Mucosa of rectum (tissue), 2 donors: ENCODE measurements at regions not wholly inside any gene's neighbourhood (a gene's known extent, or its start where the extent isn't known, plus 50 kb on each side); places are given as distances from the start of the nearest gene placed in this dataset.

ENCODE experiments used
- H3K27ac ChIP-seq, 2 donors: one replicate each; pipeline ENCODE4 v1.7.0; 2013; ENCODE audit warnings: inconsistent platforms in 2 of 2, low read depth in 2 of 2, low read length in 2 of 2
- H3K27me3 ChIP-seq, 2 donors: one replicate each; pipeline ENCODE4 v1.7.0; 2013; ENCODE audit warnings: low read length in 2 of 2; ENCODE audit not compliant: control insufficient read depth in 2 of 2, insufficient read depth in 2 of 2
- H3K36me3 ChIP-seq, 2 donors: one replicate each; pipeline ENCODE4 v1.7.0; 2013; ENCODE audit warnings: low read length in 2 of 2; ENCODE audit not compliant: control insufficient read depth in 2 of 2, insufficient read depth in 2 of 2
- H3K4me1 ChIP-seq, 2 donors: one replicate each; pipeline ENCODE4 v1.7.0; 2013; ENCODE audit warnings: low read length in 2 of 2, mild to moderate bottlenecking in 1 of 2; ENCODE audit not compliant: control insufficient read depth in 2 of 2, insufficient read depth in 2 of 2
- H3K4me3 ChIP-seq, 2 donors: one replicate each; pipeline ENCODE4 v1.7.0; 2013; ENCODE audit warnings: low read length in 2 of 2
- H3K9ac ChIP-seq, 2 donors: one replicate each; pipeline ENCODE4 v1.7.0; 2013; ENCODE audit warnings: low read length in 2 of 2, low read depth in 1 of 2, mild to moderate bottlenecking in 1 of 2
- H3K9me3 ChIP-seq, 2 donors: one replicate each; pipeline ENCODE4 v1.7.0; 2013; ENCODE audit warnings: low read length in 2 of 2; ENCODE audit not compliant: control insufficient read depth in 2 of 2
- donor health status: healthy.
- donor health status: Normal muscosa, but diverticular disease.

DNA sequence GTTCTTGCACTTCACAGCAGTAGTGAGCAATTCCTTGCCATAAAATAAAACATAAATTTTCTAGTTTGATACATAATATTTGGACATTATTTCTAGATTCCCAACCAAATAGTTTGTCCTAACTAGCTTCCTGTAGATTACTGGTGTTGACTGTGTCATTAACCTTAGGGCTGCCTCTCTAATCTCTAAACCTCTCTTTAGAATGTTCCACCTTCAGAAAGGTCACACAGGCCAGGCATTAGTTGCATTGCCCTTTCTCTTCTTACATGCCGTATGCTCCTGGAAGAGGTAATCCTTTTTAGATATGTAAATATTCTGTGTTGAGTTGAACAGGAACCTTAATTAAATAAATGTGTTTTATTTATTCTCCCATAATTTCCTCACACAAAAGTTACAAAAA lies 904.9 kb upstream of the CNTN5 start:
- no peaks in the 10 kb centered on the region for H3K36me3 ChIP-seq
- no peaks in the 10 kb centered on the region for H3K4me1 ChIP-seq
- no peaks in the 10 kb centered on the region for H3K9me3 ChIP-seq
- no peak overlapping the region for H3K27ac ChIP-seq
- H3K27me3 ChIP-seq, result no peaks in the 10 kb centered on the region
- no peak overlapping the region for H3K4me3 ChIP-seq
- H3K9ac ChIP-seq, result no peak overlapping the region

DNA sequence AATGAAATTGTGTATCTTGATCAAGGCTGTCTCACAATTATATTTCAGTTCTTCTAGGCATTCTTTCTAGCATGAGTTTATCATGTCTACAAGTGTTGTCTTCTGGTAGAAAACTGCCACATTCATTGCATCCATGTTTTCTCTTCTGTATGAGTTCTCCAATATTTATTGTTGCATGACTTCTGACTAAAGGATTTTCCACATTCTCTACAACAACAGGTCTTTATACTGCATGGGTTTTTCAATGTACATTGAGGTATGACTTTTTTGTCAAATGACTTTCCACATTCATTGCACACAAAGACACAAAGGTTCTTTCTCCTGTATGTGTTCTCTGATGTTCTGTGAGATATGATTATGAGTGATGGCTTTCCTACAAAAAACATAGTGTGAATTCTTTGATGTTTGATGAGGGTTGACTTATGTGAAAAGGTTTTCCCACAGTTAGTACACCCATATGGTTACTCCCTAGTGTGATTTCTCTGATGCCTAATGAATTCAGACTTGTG lies 890.6 kb upstream of the CNTN5 start:
- H3K9me3 ChIP-seq, result no peaks in the 10 kb centered on the region
- no peaks in the 10 kb centered on the region for H3K4me1 ChIP-seq
- no peaks in the 10 kb centered on the region for H3K27me3 ChIP-seq
- H3K27ac ChIP-seq, result no peak overlapping the region
- no peak overlapping the region for H3K9ac ChIP-seq
- no peak overlapping the region for H3K4me3 ChIP-seq
- no peaks in the 10 kb centered on the region for H3K36me3 ChIP-seq

DNA sequence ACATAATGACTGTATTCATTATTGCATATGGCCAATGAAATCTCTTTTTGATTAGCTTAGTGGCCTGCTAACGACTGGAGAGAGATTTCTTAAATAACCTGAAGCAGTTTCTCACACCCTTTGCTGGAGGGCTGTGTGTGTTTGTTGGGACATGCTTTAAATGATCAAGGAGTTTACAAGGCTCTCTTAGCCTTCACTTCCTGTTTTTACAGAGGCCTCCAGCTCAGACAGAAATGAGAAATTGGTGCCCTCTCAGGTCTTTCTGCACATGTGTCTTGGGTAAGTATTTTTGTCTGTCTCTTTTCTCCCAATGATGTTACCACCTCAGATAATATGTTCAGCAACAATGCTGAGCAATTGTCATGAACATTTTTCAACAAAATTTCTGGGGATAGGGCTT lies 884.4 kb upstream of the CNTN5 start:
- H3K9me3 ChIP-seq, result no peaks in the 10 kb centered on the region
- no peak overlapping the region for H3K9ac ChIP-seq
- no peak overlapping the region for H3K4me3 ChIP-seq
- H3K36me3 ChIP-seq, result no peaks in the 10 kb centered on the region
- no peaks in the 10 kb centered on the region for H3K4me1 ChIP-seq
- H3K27me3 ChIP-seq, result no peaks in the 10 kb centered on the region
- H3K27ac ChIP-seq, result no peak overlapping the region

DNA sequence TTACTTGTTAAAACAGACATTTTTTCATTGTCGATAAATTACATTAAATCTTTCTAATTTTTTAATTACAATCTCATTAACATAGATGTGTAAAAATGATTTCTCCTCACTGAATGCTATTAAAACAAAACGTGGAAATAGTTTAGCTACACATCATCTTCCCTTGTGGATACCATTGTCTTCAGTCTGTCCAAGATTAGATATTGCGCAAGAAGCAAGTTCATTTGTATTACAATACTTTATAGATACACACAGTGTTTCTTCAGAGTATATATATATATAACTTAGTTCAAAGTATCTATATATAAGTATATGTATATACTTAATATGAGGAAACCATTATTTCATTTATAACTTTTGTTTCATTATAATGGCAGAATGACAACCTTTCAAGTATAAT lies 883.3 kb upstream of the CNTN5 start:
- Histone ChIP-seq H3K9me3 (peaks cover 0 to 3% of the 10 kb centered on the region in 2 donors), H3K27ac (no peak overlapping the region), H3K36me3 (no peaks in the 10 kb centered on the region), H3K27me3 (no peaks in the 10 kb centered on the region), H3K4me1 (no peaks in the 10 kb centered on the region), H3K4me3 (no peak overlapping the region), H3K9ac (no peak overlapping the region)

DNA sequence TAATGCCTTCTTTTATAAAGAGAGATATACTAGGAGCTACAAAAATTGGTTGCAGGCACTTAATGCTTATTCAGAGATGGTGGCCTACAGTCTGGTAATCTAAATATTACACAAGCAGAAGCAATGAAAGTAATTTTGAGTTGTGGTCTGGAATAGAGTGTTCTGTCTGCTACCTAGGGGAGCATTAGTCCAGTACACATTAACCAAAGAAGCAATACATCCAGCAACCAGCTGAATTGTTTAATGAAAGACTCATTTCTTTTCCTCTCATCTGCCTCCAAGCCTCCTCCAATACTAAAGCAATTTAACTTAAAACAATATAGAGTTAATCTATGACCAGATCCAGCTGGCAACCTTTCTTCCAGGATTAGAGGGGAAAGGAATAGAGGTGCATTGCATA lies 877.1 kb upstream of the CNTN5 start:
- Histone ChIP-seq H3K9ac (no peak overlapping the region), H3K27me3 (no peaks in the 10 kb centered on the region)

DNA sequence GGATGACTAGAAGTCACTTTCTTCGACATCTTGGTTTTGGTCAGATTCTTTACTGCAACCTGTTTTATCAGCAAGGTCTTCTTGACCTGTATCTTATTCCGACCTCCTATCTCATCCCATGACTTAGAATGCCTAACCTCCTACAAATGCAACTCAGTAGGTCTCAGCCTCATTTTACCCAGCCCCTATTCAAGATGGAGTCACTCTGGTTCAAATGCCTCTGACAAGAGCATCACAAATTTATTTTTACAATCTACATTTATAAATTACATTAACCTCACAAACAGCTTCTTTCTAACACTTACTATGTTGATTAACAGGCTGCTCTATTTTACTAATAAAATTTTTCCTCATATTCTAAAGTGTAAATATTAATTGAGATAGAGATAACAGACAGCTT lies 867.0 kb upstream of the CNTN5 start:
- H3K36me3 ChIP-seq, result no peaks in the 10 kb centered on the region
- no peaks in the 10 kb centered on the region for H3K27me3 ChIP-seq
- peaks cover 2 to 6% of the 10 kb centered on the region in 2 donors for H3K9me3 ChIP-seq
- H3K9ac ChIP-seq, result no peak overlapping the region
- H3K4me1 ChIP-seq, result no peaks in the 10 kb centered on the region
- H3K27ac ChIP-seq, result no peak overlapping the region
- no peak overlapping the region for H3K4me3 ChIP-seq

More for the DNA sequence above, 877.1 kb upstream of the CNTN5 start:
- Histone ChIP-seq H3K36me3 (no peaks in the 10 kb centered on the region), H3K9me3 (peaks cover 0 to 3% of the 10 kb centered on the region in 2 donors), H3K4me3 (no peak overlapping the region), H3K27ac (no peak overlapping the region), H3K4me1 (no peaks in the 10 kb centered on the region)

DNA sequence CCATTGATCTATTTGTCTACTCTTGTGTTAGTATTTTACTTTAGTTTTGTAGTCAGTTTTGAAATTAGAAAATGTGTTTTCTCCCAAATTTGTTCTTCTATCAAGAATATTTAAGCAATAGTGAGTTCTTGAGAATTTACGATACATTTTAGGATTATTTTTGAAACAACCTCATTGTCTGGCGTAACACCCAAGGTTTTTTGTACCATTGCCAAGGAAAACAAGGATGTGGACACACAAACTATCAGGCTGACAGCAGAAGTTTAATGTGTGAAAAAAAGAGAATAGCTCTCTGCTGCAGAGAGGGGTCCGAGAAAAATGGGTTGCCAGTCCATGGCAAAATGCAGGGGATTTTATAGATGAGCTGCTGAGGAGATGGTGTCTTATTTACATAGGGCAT lies 865.1 kb upstream of the CNTN5 start:
- Histone ChIP-seq H3K9ac (no peak overlapping the region), H3K4me3 (no peak overlapping the region), H3K27ac (no peak overlapping the region), H3K36me3 (no peaks in the 10 kb centered on the region), H3K27me3 (no peaks in the 10 kb centered on the region), H3K4me1 (no peaks in the 10 kb centered on the region), H3K9me3 (peaks cover 2 to 6% of the 10 kb centered on the region in 2 donors)

DNA sequence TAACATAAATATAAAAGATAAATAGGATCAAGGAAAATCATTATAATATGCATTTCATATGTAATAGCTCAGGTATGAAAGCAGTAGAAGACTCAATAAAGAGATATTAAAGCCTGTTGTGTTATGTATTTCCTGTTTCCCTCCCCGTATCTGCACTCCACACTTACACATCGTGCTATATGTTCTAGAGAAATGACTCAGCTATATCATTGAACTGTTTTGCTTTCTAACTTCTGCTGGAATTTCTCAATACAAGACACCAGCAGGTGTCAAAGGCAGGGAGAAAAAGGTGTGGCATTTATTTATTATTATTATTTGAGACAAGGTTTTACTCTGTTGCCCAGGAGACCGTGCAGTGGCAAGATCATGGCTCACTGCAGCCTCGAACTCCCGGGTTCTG lies 842.8 kb upstream of the CNTN5 start:
- Histone ChIP-seq H3K4me3 (no peak overlapping the region), H3K9me3 (peaks cover 0 to 3% of the 10 kb centered on the region in 2 donors), H3K36me3 (no peaks in the 10 kb centered on the region), H3K27ac (no peak overlapping the region), H3K9ac (no peak overlapping the region), H3K4me1 (no peaks in the 10 kb centered on the region), H3K27me3 (no peaks in the 10 kb centered on the region)

DNA sequence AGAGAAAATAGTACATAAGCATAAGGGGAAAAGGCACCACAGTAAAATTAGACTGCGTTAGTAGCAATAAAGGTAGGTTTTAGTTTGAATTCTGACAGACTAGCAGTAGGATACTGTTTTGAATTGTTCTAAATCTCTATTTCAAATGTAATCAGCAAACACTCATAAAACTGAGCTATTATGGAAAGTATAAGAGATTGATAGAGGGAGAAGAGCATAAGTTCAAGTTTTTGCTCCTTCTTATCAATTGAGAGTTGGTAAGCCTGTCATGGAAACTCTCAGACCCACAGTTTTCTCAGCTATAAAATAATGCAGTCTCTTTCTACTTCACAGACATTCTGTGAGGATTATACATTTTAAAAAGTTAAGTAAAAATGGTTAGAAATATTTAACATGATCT lies 840.2 kb upstream of the CNTN5 start:
- H3K4me3 ChIP-seq, result no peak overlapping the region
- H3K4me1 ChIP-seq, result no peaks in the 10 kb centered on the region
- H3K36me3 ChIP-seq, result no peaks in the 10 kb centered on the region
- no peaks in the 10 kb centered on the region for H3K27me3 ChIP-seq
- H3K27ac ChIP-seq, result no peak overlapping the region
- H3K9me3 ChIP-seq, result no peaks in the 10 kb centered on the region
- H3K9ac ChIP-seq, result no peak overlapping the region

DNA sequence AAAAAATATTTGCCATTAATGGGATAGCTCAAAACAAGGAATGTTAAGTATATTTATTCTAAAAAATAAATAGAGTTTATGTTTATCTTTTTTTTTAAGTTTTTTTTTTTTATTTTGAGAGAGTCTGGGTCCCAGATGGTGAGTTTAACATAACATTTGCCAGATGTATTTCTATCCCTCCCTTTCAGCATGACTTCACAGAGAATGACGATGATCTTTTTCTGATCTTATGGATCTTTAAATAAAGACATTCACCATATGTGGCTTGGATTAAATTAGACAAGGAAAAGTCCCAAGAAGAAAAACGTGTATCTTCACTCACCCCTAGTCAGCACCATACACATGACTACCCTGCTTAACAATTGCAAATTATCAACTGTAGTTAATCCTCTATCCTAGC lies 839.8 kb upstream of the CNTN5 start:
- Histone ChIP-seq H3K27me3 (no peaks in the 10 kb centered on the region), H3K4me1 (no peaks in the 10 kb centered on the region), H3K27ac (no peak overlapping the region), H3K36me3 (no peaks in the 10 kb centered on the region), H3K4me3 (no peak overlapping the region), H3K9ac (no peak overlapping the region), H3K9me3 (no peaks in the 10 kb centered on the region)

DNA sequence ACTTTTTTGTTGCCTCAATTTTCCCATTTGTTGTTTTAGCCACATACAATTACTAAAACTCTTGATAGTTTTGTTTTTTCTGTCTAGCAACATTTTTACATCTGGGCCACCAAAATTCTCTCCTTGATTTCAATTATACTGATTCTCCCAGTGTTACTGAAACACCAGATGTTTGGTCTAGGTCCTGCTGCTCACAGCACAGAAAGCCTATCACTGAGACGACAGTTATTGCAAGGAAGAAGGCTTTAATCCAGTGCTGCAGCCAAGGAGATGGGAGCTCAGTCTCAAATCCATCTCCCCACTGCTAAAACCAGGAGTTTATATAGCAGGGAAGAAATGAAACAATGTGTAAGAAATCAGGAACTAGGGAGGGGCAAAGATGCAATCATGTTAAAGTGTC lies 837.7 kb upstream of the CNTN5 start:
- Histone ChIP-seq H3K9ac (no peak overlapping the region), H3K4me3 (no peak overlapping the region), H3K27ac (no peak overlapping the region), H3K27me3 (no peaks in the 10 kb centered on the region), H3K9me3 (no peaks in the 10 kb centered on the region), H3K36me3 (no peaks in the 10 kb centered on the region), H3K4me1 (no peaks in the 10 kb centered on the region)
